Neural progenitor cell (in vitro differentiated cells): ENCODE measurements at regions not wholly inside any gene's neighbourhood (a gene's known extent, or its start where the extent isn't known, plus 50 kb on each side); places are given as distances from the start of the nearest gene placed in this dataset.
A peak's percentile ranks its signal among the peaks of the same experiment; 100 is the strongest.

Source experiments
- DNase-seq: peaks from one replicate; pipeline ENCODE4 v3.0.0-alpha.2; 2016; ENCODE audit warnings: low spot score
- H2AFZ ChIP-seq: fragments of 200-600 bp; sonication (generic); replicated peaks from 2 replicates; pipeline ENCODE4 v1.6.1; 2016; ENCODE audit warnings: antibody characterized with exemption
- H3F3A ChIP-seq: fragments of 200-600 bp; sonication (generic); 2 replicates; pipeline ENCODE4 v1.6.1; 2016; ENCODE audit warnings: antibody characterized with exemption, low read depth
- H3K27ac ChIP-seq: fragments of 200-600 bp; sonication (generic); 2 replicates; pipeline ENCODE4 v1.5.1; 2016; ENCODE audit warnings: mild to moderate bottlenecking
- H3K27me3 ChIP-seq: fragments of 200-600 bp; sonication (generic); 2 replicates; pipeline ENCODE4 v1.6.1; 2016; ENCODE audit warnings: mild to moderate bottlenecking, moderate library complexity
- H3K36me3 ChIP-seq: fragments of 200-600 bp; sonication (generic); 2 replicates; pipeline ENCODE4 v1.5.1; 2016
- H3K4me1 ChIP-seq: fragments of 200-600 bp; sonication (generic); 2 replicates; pipeline ENCODE4 v1.6.1; 2016; ENCODE audit warnings: mixed run types
- H3K4me2 ChIP-seq: fragments of 200-600 bp; sonication (generic); 2 replicates; pipeline ENCODE4 v1.6.1; 2016
- H3K4me3 ChIP-seq: fragments of 200-600 bp; sonication (generic); 2 replicates; pipeline ENCODE4 v1.5.1; 2016
- H3K79me2 ChIP-seq: fragments of 200-600 bp; sonication (generic); 2 replicates; pipeline ENCODE4 v1.6.1; 2016; ENCODE audit warnings: low read depth
- H3K9ac ChIP-seq: fragments of 200-600 bp; sonication (generic); 2 replicates; pipeline ENCODE4 v1.6.1; 2016
- H3K9me3 ChIP-seq: fragments of 200-600 bp; sonication (generic); 2 replicates; pipeline ENCODE4 v1.5.1; 2016; ENCODE audit warnings: low read depth
- H4K20me1 ChIP-seq: fragments of 200-600 bp; sonication (generic); 2 replicates; pipeline ENCODE4 v1.6.1; 2016; ENCODE audit warnings: low read depth
- H3K27ac Mint-ChIP-seq: 3 replicates; pipeline ENCODE4 v1.8.0; 2021; ENCODE audit warnings: mixed read lengths
- H3K27me3 Mint-ChIP-seq: 2 replicates; pipeline ENCODE4 v1.8.0; 2022; ENCODE audit warnings: low read depth, mild to moderate bottlenecking, inconsistent platforms, moderate library complexity, mixed read lengths; ENCODE audit not compliant: insufficient read depth
- H3K36me3 Mint-ChIP-seq: 3 replicates; pipeline ENCODE4 v1.8.0; 2021; ENCODE audit warnings: mixed read lengths
- H3K4me1 Mint-ChIP-seq: 3 replicates; pipeline ENCODE4 v1.8.0; 2021; ENCODE audit warnings: mixed read lengths
- H3K4me3 Mint-ChIP-seq: 3 replicates; pipeline ENCODE4 v1.8.0; 2021; ENCODE audit warnings: mild to moderate bottlenecking, moderate library complexity, mixed read lengths
- H3K9me3 Mint-ChIP-seq: 3 replicates; pipeline ENCODE4 v1.8.0; 2020; ENCODE audit warnings: mixed read lengths
- EZH2 ChIP-seq: fragments of 200-600 bp; sonication (generic); IDR thresholded peaks from 2 replicates; pipeline ENCODE4 v1.6.1; 2017; ENCODE audit warnings: antibody characterized with exemption, mild to moderate bottlenecking, moderate library complexity
- EZH2phosphoT487 ChIP-seq: fragments of 200-600 bp; sonication (generic); IDR thresholded peaks from 2 replicates; pipeline ENCODE4 v1.6.1; 2017; ENCODE audit warnings: antibody characterized with exemption
- TF ChIP-seq, protein P1 (sequence below): fragments of 200-600 bp; sonication (generic); IDR thresholded peaks from 2 replicates; pipeline ENCODE4 v1.5.1; 2017; ENCODE audit warnings: antibody characterized with exemption, mild to moderate bottlenecking

DNA sequence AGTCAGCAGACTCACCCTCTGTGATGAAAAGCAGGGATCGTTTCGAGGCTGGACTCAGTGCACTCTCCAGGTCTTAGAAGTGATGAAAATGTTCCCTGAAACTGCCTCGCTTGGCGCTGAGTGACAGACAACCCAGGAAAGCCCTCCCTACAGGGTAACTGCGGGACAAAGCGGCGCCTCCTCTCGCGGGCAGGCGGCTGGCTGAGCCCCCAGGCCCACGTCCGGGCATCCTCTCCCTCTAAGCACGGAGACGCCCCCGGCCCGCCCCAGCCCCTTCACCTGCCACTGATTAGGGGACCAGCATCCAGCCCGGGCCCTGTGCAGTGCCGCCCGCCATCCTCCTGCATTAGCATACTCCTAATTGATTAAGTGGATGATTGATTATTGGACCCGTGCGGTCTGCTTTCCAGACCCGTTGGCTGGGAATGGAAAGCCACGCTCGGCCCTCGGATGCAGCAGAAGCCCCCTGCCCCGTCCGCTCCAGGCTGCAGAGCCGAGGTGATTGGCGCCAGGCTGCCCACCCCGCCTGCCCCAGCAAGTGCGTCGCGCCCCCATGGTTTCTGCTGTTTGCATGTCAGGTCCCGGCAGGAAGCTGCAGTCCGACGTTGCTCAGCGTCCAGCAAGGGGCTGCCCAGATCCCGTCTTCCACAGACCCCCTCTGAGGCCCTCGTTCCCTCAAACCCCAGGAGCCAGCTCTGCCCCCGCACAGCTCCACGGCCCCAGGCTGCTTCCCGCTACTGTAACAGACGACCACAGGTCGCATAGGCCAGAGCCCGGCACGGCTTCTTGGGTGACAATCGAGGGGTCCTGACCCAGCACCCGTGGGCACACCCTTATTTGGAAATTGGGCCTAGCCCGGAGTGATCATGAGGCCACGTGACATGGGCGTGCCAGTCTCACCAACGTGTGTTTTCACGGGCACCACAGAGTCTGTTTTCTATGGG lies 131.6 kb downstream of the DLL1 start:
- H3K9me3 Mint-ChIP-seq, result peaks cover 6% of the 10 kb centered on the region
- peaks cover 19% of the 10 kb centered on the region for H3K27me3 Mint-ChIP-seq
- Histone ChIP-seq H3K79me2 (no peaks in the 10 kb centered on the region), H3K4me2 (no peak overlapping the region), H3K27ac (no peak overlapping the region), H4K20me1 (no peaks in the 10 kb centered on the region), H3K4me3 (no peak overlapping the region), H2AFZ (no peak overlapping the region), H3F3A (peaks cover 2% of the 10 kb centered on the region), H3K27me3 (no peaks in the 10 kb centered on the region), H3K9ac (no peak overlapping the region), H3K9me3 (no peaks in the 10 kb centered on the region), H3K36me3 (no peaks in the 10 kb centered on the region), H3K4me1 (peaks cover 4% of the 10 kb centered on the region)
- DNase-seq, result no peak
- no peak overlapping the region for H3K27ac Mint-ChIP-seq
- TF ChIP-seq EZH2 (no peak), EZH2phosphoT487 (no peak)
- TF ChIP-seq, protein P1, sequence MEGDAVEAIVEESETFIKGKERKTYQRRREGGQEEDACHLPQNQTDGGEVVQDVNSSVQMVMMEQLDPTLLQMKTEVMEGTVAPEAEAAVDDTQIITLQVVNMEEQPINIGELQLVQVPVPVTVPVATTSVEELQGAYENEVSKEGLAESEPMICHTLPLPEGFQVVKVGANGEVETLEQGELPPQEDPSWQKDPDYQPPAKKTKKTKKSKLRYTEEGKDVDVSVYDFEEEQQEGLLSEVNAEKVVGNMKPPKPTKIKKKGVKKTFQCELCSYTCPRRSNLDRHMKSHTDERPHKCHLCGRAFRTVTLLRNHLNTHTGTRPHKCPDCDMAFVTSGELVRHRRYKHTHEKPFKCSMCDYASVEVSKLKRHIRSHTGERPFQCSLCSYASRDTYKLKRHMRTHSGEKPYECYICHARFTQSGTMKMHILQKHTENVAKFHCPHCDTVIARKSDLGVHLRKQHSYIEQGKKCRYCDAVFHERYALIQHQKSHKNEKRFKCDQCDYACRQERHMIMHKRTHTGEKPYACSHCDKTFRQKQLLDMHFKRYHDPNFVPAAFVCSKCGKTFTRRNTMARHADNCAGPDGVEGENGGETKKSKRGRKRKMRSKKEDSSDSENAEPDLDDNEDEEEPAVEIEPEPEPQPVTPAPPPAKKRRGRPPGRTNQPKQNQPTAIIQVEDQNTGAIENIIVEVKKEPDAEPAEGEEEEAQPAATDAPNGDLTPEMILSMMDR, result no peak
- H3K4me3 Mint-ChIP-seq, result no peak overlapping the region
- no peaks in the 10 kb centered on the region for H3K36me3 Mint-ChIP-seq
- peaks cover 24% of the 10 kb centered on the region for H3K4me1 Mint-ChIP-seq

DNA sequence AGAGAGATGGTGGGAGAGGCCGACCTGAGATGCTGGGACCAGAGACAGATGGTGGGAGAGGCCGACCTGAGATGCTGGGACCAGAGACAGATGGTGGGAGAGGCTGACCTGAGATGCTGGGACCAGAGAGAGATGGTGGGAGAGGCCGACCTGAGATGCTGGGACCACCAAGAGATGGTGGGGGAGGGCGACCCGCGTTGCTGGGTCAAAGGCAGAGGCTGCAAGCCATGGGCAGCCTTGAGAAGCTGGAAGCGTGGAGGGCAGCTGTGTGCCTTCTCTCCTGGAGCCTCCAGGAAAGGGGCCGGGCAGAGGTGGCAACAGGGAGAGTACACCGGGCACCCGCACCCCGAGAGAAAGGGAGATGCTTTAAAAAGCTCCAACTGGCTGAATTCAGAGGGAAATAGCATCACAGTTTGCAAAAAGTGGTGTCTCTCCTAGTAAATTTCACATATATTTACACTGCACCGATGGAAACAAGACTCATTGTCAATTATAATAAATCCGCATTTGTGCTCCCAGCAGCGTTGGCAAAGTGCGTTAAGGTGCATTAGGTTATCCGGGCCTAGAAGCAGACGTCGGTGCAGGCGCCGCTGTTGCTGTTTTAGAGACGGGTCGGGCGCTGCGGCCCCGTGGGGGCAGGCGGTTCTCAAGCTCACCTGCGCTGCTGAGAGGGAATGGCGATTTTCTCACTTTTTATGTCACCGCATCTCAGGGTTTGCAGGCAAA lies 132.4 kb downstream of the DLL1 start:
- Mint-ChIP-seq H3K4me1 (peaks cover 22% of the 10 kb centered on the region), H3K4me3 (no peak overlapping the region), H3K9me3 (peaks cover 6% of the 10 kb centered on the region), H3K27ac (no peak overlapping the region), H3K36me3 (no peaks in the 10 kb centered on the region), H3K27me3 (peaks cover 15% of the 10 kb centered on the region)
- Histone ChIP-seq H3K36me3 (no peaks in the 10 kb centered on the region), H4K20me1 (no peaks in the 10 kb centered on the region), H3K27ac (no peak overlapping the region), H3F3A (peaks cover 2% of the 10 kb centered on the region), H3K9me3 (no peaks in the 10 kb centered on the region), H3K4me1 (peaks cover 7% of the 10 kb centered on the region), H3K9ac (no peak overlapping the region), H2AFZ (no peak overlapping the region), H3K27me3 (no peaks in the 10 kb centered on the region), H3K4me2 (no peak overlapping the region), H3K79me2 (no peaks in the 10 kb centered on the region), H3K4me3 (no peak overlapping the region)
- no peak for TF ChIP-seq EZH2phosphoT487
- DNase-seq, result no peak

DNA sequence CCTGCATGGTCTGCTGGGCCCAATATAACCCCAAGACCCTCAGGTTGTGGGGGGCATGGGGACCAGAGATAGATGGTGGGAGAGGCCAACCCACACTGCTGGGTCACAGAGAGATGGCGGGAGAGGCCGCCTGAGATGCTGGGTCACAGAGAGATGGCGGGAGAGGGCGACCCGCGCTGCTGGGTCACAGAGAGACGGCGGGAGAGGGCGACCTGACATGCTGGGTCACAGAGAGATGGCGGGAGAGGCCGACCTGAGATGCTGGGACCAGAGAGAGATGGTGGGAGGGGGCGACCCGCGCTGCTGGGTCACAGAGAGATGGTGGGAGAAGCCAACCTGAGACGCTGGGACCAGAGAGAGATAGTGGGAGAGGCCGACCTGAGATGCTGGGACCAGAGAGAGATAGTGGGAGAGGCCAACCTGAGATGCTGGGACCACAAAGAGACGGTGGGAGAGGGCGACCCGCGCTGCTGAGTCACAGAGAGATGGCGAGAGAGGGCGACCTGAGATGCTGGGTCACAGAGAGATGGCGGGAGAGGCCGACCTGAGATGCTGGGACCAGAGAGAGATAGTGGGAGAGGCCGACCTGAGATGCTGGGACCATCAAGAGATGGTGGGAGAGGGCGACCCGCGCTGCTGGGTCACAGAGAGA lies 133.2 kb downstream of the DLL1 start:
- Histone ChIP-seq H3K9ac (no peak overlapping the region), H4K20me1 (no peaks in the 10 kb centered on the region), H3K79me2 (no peaks in the 10 kb centered on the region), H3K27ac (no peak overlapping the region), H2AFZ (no peak overlapping the region), H3F3A (peaks cover 9% of the 10 kb centered on the region), H3K4me1 (peaks cover 15% of the 10 kb centered on the region), H3K36me3 (no peaks in the 10 kb centered on the region), H3K4me3 (no peak overlapping the region), H3K4me2 (no peak overlapping the region), H3K27me3 (no peaks in the 10 kb centered on the region), H3K9me3 (no peaks in the 10 kb centered on the region)
- Mint-ChIP-seq H3K9me3 (peaks cover 2% of the 10 kb centered on the region), H3K27ac (no peak overlapping the region), H3K4me3 (peak overlapping the region; percentile 66), H3K36me3 (no peaks in the 10 kb centered on the region), H3K27me3 (peaks cover 9% of the 10 kb centered on the region), H3K4me1 (peaks cover 21% of the 10 kb centered on the region)
- TF ChIP-seq, protein P1, result no peak
- no peak for TF ChIP-seq EZH2phosphoT487
- no peak for TF ChIP-seq EZH2
- DNase-seq, result no peak
